Effector memory CD8-positive, alpha-beta T cell (primary cell): ENCODE measurements at regions not wholly inside any gene's neighbourhood (a gene's known extent, or its start where the extent isn't known, plus 50 kb on each side); places are given as distances from the start of the nearest gene placed in this dataset.
"Not testable (repeated sequence)": the region's sequence is repeated elsewhere in the genome, so short reads cannot be mapped to it uniquely, and the experiment has no call there.

Experiments used
- ATAC-seq: fragments of 150-1000 bp; cut with Tn5 transposase; replicated peaks from 2 replicates; pipeline ENCODE4 v1.10.0; 2021; ENCODE audit warnings: mild to moderate bottlenecking, moderate library complexity
- DNase-seq, 3 experiments: peaks; one replicate each; pipeline ENCODE4 v3.0.0; 2021
- H3K27ac Mint-ChIP-seq, 2 donors: one replicate each; pipeline ENCODE4 v1.8.0; 2022; ENCODE audit warnings: mild to moderate bottlenecking in 2 of 2, mixed read lengths in 2 of 2, moderate library complexity in 2 of 2
- H3K27me3 Mint-ChIP-seq, 2 donors: one replicate each; pipeline ENCODE4 v1.8.0; 2022; ENCODE audit warnings: mixed read lengths in 2 of 2
- H3K36me3 Mint-ChIP-seq: one replicate; pipeline ENCODE4 v1.8.0; 2022; ENCODE audit warnings: mild to moderate bottlenecking, moderate library complexity, mixed read lengths; ENCODE audit not compliant: insufficient read depth
- H3K4me1 Mint-ChIP-seq, 2 donors: one replicate each; pipeline ENCODE4 v1.8.0; 2022; ENCODE audit warnings: low read depth in 2 of 2, mixed read lengths in 2 of 2
- H3K4me3 Mint-ChIP-seq, 2 donors: one replicate each; pipeline ENCODE4 v1.8.0; 2022; ENCODE audit warnings: mild to moderate bottlenecking in 2 of 2, mixed read lengths in 2 of 2, moderate library complexity in 2 of 2
- H3K9me3 Mint-ChIP-seq, 2 donors: one replicate each; pipeline ENCODE4 v1.8.0; 2022; ENCODE audit warnings: mixed read lengths in 2 of 2

- DNase-seq (no peak), ATAC-seq (no peak)
- no peaks in the 10 kb centered on the region for H3K9me3 Mint-ChIP-seq
- peaks cover 67 to 79% of the 10 kb centered on the region in 2 donors for H3K27me3 Mint-ChIP-seq
- H3K4me3 Mint-ChIP-seq = no peak overlapping the region
- H3K36me3 Mint-ChIP-seq = no peaks in the 10 kb centered on the region
- H3K27ac Mint-ChIP-seq = no peak overlapping the region
- no peaks in the 10 kb centered on the region for H3K4me1 Mint-ChIP-seq
Measured at GRCh38 chr7:8314566-8314965, 52.6 kb upstream of the ICA1 start.

GRCh38 chr7:8319115-8319514 lies 57.1 kb upstream of the ICA1 start:
- no peaks in the 10 kb centered on the region for H3K36me3 Mint-ChIP-seq
- no peak overlapping the region for H3K4me3 Mint-ChIP-seq
- no peaks in the 10 kb centered on the region for H3K4me1 Mint-ChIP-seq

GRCh38 chr7:8320174-8320573 lies 58.2 kb upstream of the ICA1 start:
- ATAC-seq (no peak), DNase-seq (no peak)
- no peaks in the 10 kb centered on the region for H3K36me3 Mint-ChIP-seq
- H3K4me3 Mint-ChIP-seq = no peak overlapping the region
- H3K9me3 Mint-ChIP-seq = no peaks in the 10 kb centered on the region
- no peak overlapping the region for H3K27ac Mint-ChIP-seq
- H3K27me3 Mint-ChIP-seq = peaks cover 58 to 68% of the 10 kb centered on the region in 2 donors
- no peaks in the 10 kb centered on the region for H3K4me1 Mint-ChIP-seq

More at GRCh38 chr7:8319115-8319514, 57.1 kb upstream of the ICA1 start:
- Mint-ChIP-seq H3K27ac (no peak overlapping the region), H3K27me3 (peaks cover 56 to 69% of the 10 kb centered on the region in 2 donors), H3K9me3 (no peaks in the 10 kb centered on the region)
- DNase-seq (no peak), ATAC-seq (no peak)

GRCh38 chr7:8321312-8321711 lies 59.3 kb upstream of the ICA1 start:
- H3K27me3 Mint-ChIP-seq = peaks cover 53 to 65% of the 10 kb centered on the region in 2 donors
- no peaks in the 10 kb centered on the region for H3K4me1 Mint-ChIP-seq
- ATAC-seq = no peak
- no peaks in the 10 kb centered on the region for H3K36me3 Mint-ChIP-seq
- H3K4me3 Mint-ChIP-seq = no peak overlapping the region
- no peak for DNase-seq
- H3K27ac Mint-ChIP-seq = no peak overlapping the region
- H3K9me3 Mint-ChIP-seq = no peaks in the 10 kb centered on the region

GRCh38 chr7:8322667-8323066 lies 60.7 kb upstream of the ICA1 start:
- peaks cover 51 to 65% of the 10 kb centered on the region in 2 donors for H3K27me3 Mint-ChIP-seq
- ATAC-seq = no peak

GRCh38 chr7:8325067-8325466 lies 63.1 kb upstream of the ICA1 start:
- no peak for ATAC-seq
- Mint-ChIP-seq H3K36me3 (no peaks in the 10 kb centered on the region), H3K9me3 (no peaks in the 10 kb centered on the region), H3K4me3 (no peak overlapping the region), H3K4me1 (no peaks in the 10 kb centered on the region), H3K27ac (no peak overlapping the region), H3K27me3 (peaks cover 50 to 61% of the 10 kb centered on the region in 2 donors)
- no peak for DNase-seq

More at GRCh38 chr7:8322667-8323066, 60.7 kb upstream of the ICA1 start:
- Mint-ChIP-seq H3K4me1 (no peaks in the 10 kb centered on the region), H3K9me3 (no peaks in the 10 kb centered on the region), H3K27ac (no peak overlapping the region), H3K36me3 (no peaks in the 10 kb centered on the region), H3K4me3 (no peak overlapping the region)
- DNase-seq = no peak

GRCh38 chr7:8327199-8327598 lies 65.2 kb upstream of the ICA1 start:
- no peaks in the 10 kb centered on the region for H3K9me3 Mint-ChIP-seq
- H3K36me3 Mint-ChIP-seq = no peaks in the 10 kb centered on the region
- H3K4me3 Mint-ChIP-seq = no peak overlapping the region
- H3K4me1 Mint-ChIP-seq = no peaks in the 10 kb centered on the region
- H3K27me3 Mint-ChIP-seq = peaks cover 50 to 63% of the 10 kb centered on the region in 2 donors
- DNase-seq (no peak), ATAC-seq (no peak)
- no peak overlapping the region for H3K27ac Mint-ChIP-seq

- no peak for DNase-seq
- no peak overlapping the region for H3K27ac Mint-ChIP-seq
- no peak overlapping the region for H3K4me3 Mint-ChIP-seq
- no peak for ATAC-seq
- peaks cover 24 to 30% of the 10 kb centered on the region in 2 donors for H3K27me3 Mint-ChIP-seq
- H3K36me3 Mint-ChIP-seq = no peaks in the 10 kb centered on the region
- no peaks in the 10 kb centered on the region for H3K9me3 Mint-ChIP-seq
- H3K4me1 Mint-ChIP-seq = no peaks in the 10 kb centered on the region
Measured at GRCh38 chr7:8338206-8338605, 76.2 kb upstream of the ICA1 start.

- Mint-ChIP-seq H3K27me3 (peaks cover 33 to 41% of the 10 kb centered on the region in 2 donors), H3K27ac (no peak overlapping the region), H3K36me3 (peaks cover 2% of the 10 kb centered on the region), H3K4me1 (no peaks in the 10 kb centered on the region), H3K4me3 (no peak overlapping the region), H3K9me3 (no peaks in the 10 kb centered on the region)
- ATAC-seq (no peak), DNase-seq (no peak)
Measured at GRCh38 chr7:8343556-8343955, 81.6 kb upstream of the ICA1 start.

GRCh38 chr7:8347395-8347794 lies 85.4 kb upstream of the ICA1 start:
- peaks cover 34 to 35% of the 10 kb centered on the region in 2 donors for H3K27me3 Mint-ChIP-seq
- not testable (repeated sequence) for ATAC-seq, H3K9me3 Mint-ChIP-seq, H3K27ac Mint-ChIP-seq, H3K4me3 Mint-ChIP-seq, H3K36me3 Mint-ChIP-seq, H3K4me1 Mint-ChIP-seq, DNase-seq

- H3K36me3 Mint-ChIP-seq, H3K4me3 Mint-ChIP-seq, ATAC-seq, H3K9me3 Mint-ChIP-seq, DNase-seq, H3K27ac Mint-ChIP-seq, H3K4me1 Mint-ChIP-seq: not testable (repeated sequence)
- H3K27me3 Mint-ChIP-seq = peaks cover 17 to 27% of the 10 kb centered on the region in 2 donors
Measured at GRCh38 chr7:8351654-8352053, 81.8 kb upstream of the NXPH1 start.

GRCh38 chr7:8353991-8354390 lies 79.4 kb upstream of the NXPH1 start:
- Mint-ChIP-seq H3K4me3 (no peak overlapping the region), H3K4me1 (no peaks in the 10 kb centered on the region), H3K36me3 (no peaks in the 10 kb centered on the region), H3K27me3 (peaks cover 20 to 24% of the 10 kb centered on the region in 2 donors), H3K27ac (no peak overlapping the region), H3K9me3 (no peaks in the 10 kb centered on the region)
- ATAC-seq (no peak), DNase-seq (no peak)

- no peaks in the 10 kb centered on the region for H3K4me1 Mint-ChIP-seq
Measured at GRCh38 chr7:8354503-8354902, 78.9 kb upstream of the NXPH1 start.

GRCh38 chr7:8356071-8356470 lies 77.3 kb upstream of the NXPH1 start:
- no peak for DNase-seq
- Mint-ChIP-seq H3K4me3 (no peak overlapping the region), H3K36me3 (no peaks in the 10 kb centered on the region), H3K27me3 (peaks cover 31 to 34% of the 10 kb centered on the region in 2 donors), H3K9me3 (no peaks in the 10 kb centered on the region), H3K27ac (no peak overlapping the region), H3K4me1 (no peaks in the 10 kb centered on the region)
- ATAC-seq = no peak

More at GRCh38 chr7:8354503-8354902, 78.9 kb upstream of the NXPH1 start:
- ATAC-seq (no peak), DNase-seq (no peak)
- H3K9me3 Mint-ChIP-seq = no peaks in the 10 kb centered on the region
- H3K4me3 Mint-ChIP-seq = no peak overlapping the region
- no peaks in the 10 kb centered on the region for H3K36me3 Mint-ChIP-seq
- peaks cover 25% of the 10 kb centered on the region in 2 donors for H3K27me3 Mint-ChIP-seq
- no peak overlapping the region for H3K27ac Mint-ChIP-seq

GRCh38 chr7:8357536-8357935 lies 75.9 kb upstream of the NXPH1 start:
- Mint-ChIP-seq H3K4me1 (no peaks in the 10 kb centered on the region), H3K4me3 (no peak overlapping the region), H3K27me3 (peaks cover 31 to 38% of the 10 kb centered on the region in 2 donors), H3K9me3 (no peaks in the 10 kb centered on the region), H3K27ac (no peak overlapping the region), H3K36me3 (no peaks in the 10 kb centered on the region)
- DNase-seq (no peak), ATAC-seq (no peak)
